NCI-H526 treated with DMSO at 0.1 percent for 48 hours (cell line): ENCODE measurements at regions not wholly inside any gene's neighbourhood (a gene's known extent, or its start where the extent isn't known, plus 50 kb on each side); places are given as distances from the start of the nearest gene placed in this dataset.
"Not testable (repeated sequence)": the region's sequence is repeated elsewhere in the genome, so short reads cannot be mapped to it uniquely, and the experiment has no call there.

Source experiments
- DNase-seq: peaks from one replicate; lab custom pipeline; 2025; lab: John Stamatoyannopoulos, UW

DNA sequence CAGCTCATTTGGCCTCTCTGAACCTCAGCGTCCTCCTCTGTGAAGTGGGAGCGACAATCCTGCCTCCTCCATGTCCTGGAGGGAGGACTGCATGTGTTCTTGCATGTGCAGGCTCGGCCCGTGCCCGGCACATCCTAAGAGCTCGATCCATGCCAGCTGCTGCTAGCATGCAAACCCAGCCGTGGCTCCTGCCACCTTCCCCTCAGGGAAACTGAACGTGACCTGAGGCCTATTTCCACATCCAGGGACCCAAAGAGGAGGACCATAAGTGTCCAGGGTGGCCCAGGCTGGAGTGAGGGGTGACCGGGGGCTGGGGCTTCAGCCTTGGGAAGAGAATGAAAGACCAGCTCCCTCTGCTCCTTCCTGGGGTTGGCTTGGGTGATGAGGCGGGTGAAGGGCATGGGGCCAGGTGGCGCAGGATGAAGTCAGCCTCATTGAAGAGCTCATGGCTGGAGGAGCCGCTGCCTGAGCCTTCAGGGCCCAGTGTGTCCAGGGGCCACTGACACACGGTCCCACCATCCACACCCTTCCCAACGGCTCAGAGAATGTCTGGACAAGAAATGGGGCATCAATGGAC, 115.7 kb upstream of the AKAP13 start:
- DNase-seq, result not testable (repeated sequence)

GRCh38 chr15:85267158-85267857, 113.1 kb upstream of the AKAP13 start:
- DNase-seq, result not testable (repeated sequence)

GRCh38 chr15:85274315-85275050, 105.9 kb upstream of the AKAP13 start:
- DNase-seq, result no peak

GRCh38 chr15:85276508-85276907, 103.9 kb upstream of the AKAP13 start:
- no peak for DNase-seq

GRCh38 chr15:85276921-85277320, 103.5 kb upstream of the AKAP13 start:
- no peak for DNase-seq

DNA sequence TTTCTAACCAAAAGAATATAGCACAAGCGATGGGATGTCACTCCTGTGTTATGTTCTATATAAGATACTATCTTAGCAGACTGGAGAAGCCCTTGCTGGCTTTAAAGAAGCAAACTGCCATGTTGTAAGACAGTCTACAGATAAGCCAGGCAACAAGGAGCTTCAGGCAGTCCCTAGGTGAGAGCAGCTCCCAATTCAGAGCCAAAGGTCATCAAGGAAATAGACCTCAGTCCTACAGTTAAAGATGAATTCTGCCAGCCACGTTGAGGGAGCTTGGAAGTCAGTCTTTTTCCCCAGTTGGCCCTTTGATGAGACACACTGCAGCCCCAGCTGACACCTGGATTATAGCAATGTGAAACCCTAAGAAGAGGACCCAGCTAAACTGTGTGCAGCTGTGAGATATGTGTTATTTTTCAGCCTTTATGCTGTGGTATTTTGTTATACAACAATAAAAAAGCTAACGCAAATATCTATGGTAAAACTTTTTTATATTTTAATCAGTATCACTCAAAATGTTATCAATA, 102.5 kb upstream of the AKAP13 start:
- DNase-seq, result no peak

GRCh38 chr15:85280203-85280602, 100.2 kb upstream of the AKAP13 start:
- DNase-seq, result no peak

DNA sequence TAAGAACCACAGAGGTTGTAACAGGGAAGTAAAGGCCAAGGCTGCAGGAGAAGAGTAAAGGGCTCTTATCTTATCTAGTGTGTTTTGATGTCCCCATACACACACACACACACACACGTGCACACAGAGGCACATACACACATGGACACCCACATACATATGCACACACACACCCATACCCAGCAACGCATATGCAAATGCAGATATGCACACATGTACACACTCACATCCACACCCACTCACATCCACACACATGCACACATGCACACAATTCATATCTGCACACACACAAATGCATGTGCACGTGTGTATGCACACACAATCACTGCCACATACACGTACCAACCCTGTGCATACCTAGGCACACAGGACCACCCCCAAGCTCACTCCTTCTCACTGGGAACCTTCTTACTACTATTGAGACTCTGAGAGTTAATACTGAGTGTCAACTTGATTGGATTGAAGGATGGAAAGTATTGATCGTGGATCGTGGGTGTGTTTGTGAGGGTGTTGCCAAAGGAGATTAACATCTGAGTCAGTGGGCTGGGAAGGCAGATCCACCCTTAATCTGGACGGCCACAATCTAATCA, 99.0 kb upstream of the AKAP13 start:
- DNase-seq, result no peak

DNA sequence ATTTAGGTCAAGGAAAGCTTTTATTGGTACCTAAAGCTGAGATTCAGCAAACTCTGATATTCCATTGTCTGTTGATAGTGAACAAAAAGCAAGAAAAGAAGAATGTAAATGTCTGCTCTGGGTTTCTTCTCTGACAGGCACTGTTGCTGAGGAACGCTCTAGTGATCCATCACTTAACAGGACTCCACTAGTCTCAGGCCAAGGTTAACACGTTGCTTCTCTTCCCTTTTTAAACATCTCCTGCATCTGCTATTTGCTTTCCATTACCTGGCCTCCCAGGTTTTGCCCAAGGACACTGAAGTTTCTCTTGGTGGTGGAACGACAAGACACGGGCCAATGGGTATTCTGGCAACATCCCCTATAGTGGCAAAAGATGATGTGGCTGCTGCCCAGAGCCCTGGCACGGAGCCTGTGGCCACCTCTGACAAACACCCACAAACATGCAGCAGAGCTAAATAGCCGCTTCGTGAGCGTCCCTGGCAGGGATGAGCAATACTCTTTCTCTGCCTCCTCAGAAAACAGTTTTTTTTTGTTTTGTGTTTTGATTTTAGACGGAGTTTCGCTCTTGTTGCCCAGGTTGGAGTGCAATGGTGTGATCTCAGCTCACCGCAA, 97.8 kb upstream of the AKAP13 start:
- no peak for DNase-seq

- DNase-seq, result peak; percentile 7
Measured at GRCh38 chr15:85283815-85284214, 96.6 kb upstream of the AKAP13 start.

DNA sequence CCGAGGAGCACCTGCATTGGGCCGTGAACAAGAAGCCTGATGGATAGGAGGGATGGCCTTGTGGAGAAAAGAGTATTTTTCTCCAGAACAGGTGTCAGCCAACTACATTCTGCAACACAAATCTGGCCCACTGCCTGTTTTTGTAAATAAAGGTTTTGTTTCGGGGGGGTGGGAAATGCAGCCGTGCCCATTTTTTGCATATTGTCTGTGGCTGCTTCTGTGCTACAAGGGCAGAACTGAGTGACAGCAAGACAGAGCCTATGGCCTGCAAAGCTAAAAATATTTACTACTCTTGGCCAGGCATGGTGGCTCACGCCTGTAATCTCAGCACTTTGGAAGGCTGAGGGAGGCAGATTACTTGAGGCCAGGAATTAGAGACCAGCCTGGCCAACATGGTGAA, 95.9 kb upstream of the AKAP13 start:
- DNase-seq, result no peak

DNA sequence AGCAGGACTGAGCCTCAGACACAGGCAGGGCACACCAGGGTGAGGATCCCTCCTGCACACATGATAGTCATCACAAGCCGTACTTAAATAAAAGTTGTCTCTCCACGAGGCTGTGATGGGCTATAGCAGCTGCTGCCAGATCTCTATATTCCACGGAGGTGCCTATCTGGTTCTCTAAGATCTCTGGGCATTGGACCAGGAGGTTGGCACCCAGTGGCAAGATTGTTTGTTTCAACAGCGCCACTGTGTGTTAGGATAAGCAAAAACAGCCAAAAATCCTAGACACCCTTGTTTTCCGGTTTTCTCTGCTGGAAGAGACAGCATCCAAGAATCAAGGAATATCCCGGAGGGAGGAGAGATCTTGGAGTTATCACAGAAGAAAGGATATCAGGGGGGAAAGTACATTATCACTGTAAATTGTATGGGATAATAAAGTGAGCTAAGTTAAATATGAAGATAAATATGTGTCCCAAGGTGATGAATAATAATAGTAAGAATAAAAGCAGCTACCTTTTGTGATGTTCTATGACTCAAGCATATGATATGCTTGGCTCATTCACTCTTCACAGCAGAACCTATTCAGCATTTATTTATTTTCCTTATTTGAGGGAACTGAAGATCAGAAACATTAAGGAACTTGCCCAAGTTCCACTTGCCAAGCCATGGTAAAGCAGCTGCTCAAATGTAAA, 90.6 kb upstream of the AKAP13 start:
- DNase-seq, result peak; percentile 6

DNA sequence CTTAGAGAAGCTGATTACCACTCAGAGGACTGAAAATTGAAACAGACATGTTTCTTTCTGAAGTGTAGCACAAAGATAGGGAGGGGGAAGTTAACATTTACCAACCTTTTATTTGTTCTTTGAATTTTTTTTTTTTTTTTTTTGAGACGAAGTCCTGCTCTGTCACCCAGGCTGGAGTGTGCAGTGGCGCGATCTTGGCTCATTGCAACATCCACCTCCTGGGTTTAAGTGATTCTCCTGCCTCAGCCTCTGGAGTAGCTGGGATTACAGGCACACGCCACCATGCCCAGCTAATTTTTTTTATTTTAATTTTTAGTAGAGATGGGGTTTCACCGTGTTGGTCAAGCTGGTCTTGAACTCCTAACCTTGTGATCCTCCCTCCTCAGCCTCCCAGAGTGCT, 87.8 kb upstream of the AKAP13 start:
- not testable (repeated sequence) for DNase-seq

GRCh38 chr15:85296615-85297402, 83.6 kb upstream of the AKAP13 start:
- peak; percentile 82 for DNase-seq

- no peak for DNase-seq
Measured at GRCh38 chr15:85297537-85297936, 82.9 kb upstream of the AKAP13 start.

GRCh38 chr15:85298366-85298765, 82.0 kb upstream of the AKAP13 start:
- DNase-seq, result no peak

- DNase-seq, result no peak
Measured at GRCh38 chr15:85298941-85299340, 81.5 kb upstream of the AKAP13 start.

- no peak for DNase-seq
Measured at GRCh38 chr15:85302271-85302670, 78.1 kb upstream of the AKAP13 start.

- no peak for DNase-seq
Measured at GRCh38 chr15:85305050-85305449, 75.4 kb upstream of the AKAP13 start.

GRCh38 chr15:85306946-85307686, 73.3 kb upstream of the AKAP13 start:
- DNase-seq, result no peak
